Common myeloid progenitor, CD34-positive (primary cell): ENCODE measurements at regions not wholly inside any gene's neighbourhood (a gene's known extent, or its start where the extent isn't known, plus 50 kb on each side); places are given as distances from the start of the nearest gene placed in this dataset.

ENCODE experiments used
- CTCF ChIA-PET: fragments of 350-600 bp; sonication (Branson Sonifier 250); formaldehyde crosslinking; loops from one replicate; lab custom pipeline; 2021; ENCODE audit warnings: antibody characterized with exemption; lab: Charles Lee
- POLR2A ChIA-PET: fragments of 350-600 bp; sonication (Branson Sonifier 250); formaldehyde crosslinking; loops from one replicate; lab custom pipeline; 2021; ENCODE audit warnings: antibody characterized with exemption; lab: Charles Lee
- DNase-seq, 3 donors: peaks; one replicate each; pipeline versions ENCODE4 v3.0.0 to v3.0.0-alpha.2; 2013
- H3K27ac ChIP-seq, 2 experiments: 1 replicate in 1 of 2; 2 replicates in 1 of 2; pipeline ENCODE4 v1.7.0; 2013; ENCODE audit warnings: inconsistent platforms in 2 of 2, low read length in 2 of 2, mild to moderate bottlenecking in 2 of 2, low read depth in 1 of 2, moderate library complexity in 1 of 2; ENCODE audit not compliant: severe bottlenecking in 2 of 2, insufficient read depth in 1 of 2, poor library complexity in 1 of 2
- H3K27me3 ChIP-seq, 5 experiments: replicated peaks in 2 of 5; 1 replicate in 3 of 5; 2 replicates in 2 of 5; pipeline versions ENCODE4 v1.6.1 to v1.7.0; 2013; ENCODE audit warnings: low read length in 4 of 5, mild to moderate bottlenecking in 2 of 5, moderate library complexity in 2 of 5, inconsistent platforms in 1 of 5; ENCODE audit not compliant: insufficient read depth in 5 of 5, control insufficient read depth in 4 of 5
- H3K36me3 ChIP-seq, 4 experiments: 1 replicate in 2 of 4; 2 replicates in 2 of 4; pipeline versions ENCODE4 v1.6.1 to v1.7.0; 2013; ENCODE audit warnings: low read length in 3 of 4, control low read depth in 1 of 4, mild to moderate bottlenecking in 1 of 4; ENCODE audit not compliant: control insufficient read depth in 4 of 4, insufficient read depth in 4 of 4
- H3K4me1 ChIP-seq, 4 experiments: 1 replicate in 3 of 4; 2 replicates in 1 of 4; pipeline versions ENCODE4 v1.6.1 to v1.7.1; 2013; ENCODE audit warnings: low read length in 3 of 4, mild to moderate bottlenecking in 3 of 4, control low read depth in 1 of 4, inconsistent platforms in 1 of 4, moderate library complexity in 1 of 4; ENCODE audit not compliant: control insufficient read depth in 4 of 4, insufficient read depth in 4 of 4; ENCODE audit errors: control extremely low read depth in 1 of 4
- H3K4me3 ChIP-seq, 7 experiments: 1 replicate in 4 of 7; 2 replicates in 3 of 7; pipeline versions ENCODE4 v1.5.1 to v1.7.0; 2013; ENCODE audit warnings: mild to moderate bottlenecking in 7 of 7, low read length in 6 of 7, moderate library complexity in 6 of 7, inconsistent platforms in 2 of 7, low read depth in 2 of 7, control low read depth in 1 of 7; ENCODE audit not compliant: insufficient read depth in 4 of 7, control insufficient read depth in 1 of 7; ENCODE audit errors: extremely low read depth in 1 of 7
- H3K9me3 ChIP-seq, 5 experiments: 1 replicate in 4 of 5; 2 replicates in 1 of 5; pipeline versions ENCODE4 v1.6.1 to v1.7.1; 2013; ENCODE audit warnings: low read length in 4 of 5, mild to moderate bottlenecking in 2 of 5, inconsistent platforms in 1 of 5, low read depth in 1 of 5, moderate library complexity in 1 of 5; ENCODE audit not compliant: control insufficient read depth in 4 of 5, insufficient read depth in 2 of 5; ENCODE audit errors: control extremely low read depth in 1 of 5
- WGBS: methylation state at CpG from one replicate; pipeline ENCODE4 v1.1.5; 2013; ENCODE audit not compliant: insufficient coverage; 5-methylcytosine and 5-hydroxymethylcytosine counted together

DNA sequence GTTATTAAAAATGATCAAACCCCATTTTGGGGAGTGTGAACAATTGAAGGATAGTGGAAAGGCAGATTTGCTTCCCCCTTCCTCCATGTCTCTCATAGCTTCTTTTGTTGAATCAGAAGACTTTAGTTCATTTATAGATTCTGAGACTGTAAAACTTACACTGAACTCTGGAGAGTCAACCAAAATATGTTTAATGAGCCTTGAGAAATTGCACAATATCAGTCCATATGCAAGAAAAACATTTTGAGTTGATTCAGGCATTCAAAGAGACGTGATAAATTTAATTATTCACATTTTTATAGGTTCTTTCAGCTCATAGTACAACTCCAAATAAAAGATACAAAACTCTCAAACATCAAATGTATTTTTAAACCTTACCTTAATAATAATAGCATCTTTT is 354.4 kb upstream of the SPRED2 start:
- peaks cover 0 to 1% (median 0%) of the 10 kb centered on the region in 5 experiments for H3K9me3 ChIP-seq
- DNase-seq, result no peak
- H3K4me1 ChIP-seq, result no peaks in the 10 kb centered on the region
- no peak overlapping the region for H3K27ac ChIP-seq
- ChIA-PET POLR2A (no interaction called here), CTCF (no interaction called here)
- peaks cover 0 to 8% (median 0%) of the 10 kb centered on the region in 5 experiments for H3K27me3 ChIP-seq
- no CpG with 5 or more reads among the region's 1 CpG for WGBS
- H3K4me3 ChIP-seq, result no peak overlapping the region
- no peaks in the 10 kb centered on the region for H3K36me3 ChIP-seq

DNA sequence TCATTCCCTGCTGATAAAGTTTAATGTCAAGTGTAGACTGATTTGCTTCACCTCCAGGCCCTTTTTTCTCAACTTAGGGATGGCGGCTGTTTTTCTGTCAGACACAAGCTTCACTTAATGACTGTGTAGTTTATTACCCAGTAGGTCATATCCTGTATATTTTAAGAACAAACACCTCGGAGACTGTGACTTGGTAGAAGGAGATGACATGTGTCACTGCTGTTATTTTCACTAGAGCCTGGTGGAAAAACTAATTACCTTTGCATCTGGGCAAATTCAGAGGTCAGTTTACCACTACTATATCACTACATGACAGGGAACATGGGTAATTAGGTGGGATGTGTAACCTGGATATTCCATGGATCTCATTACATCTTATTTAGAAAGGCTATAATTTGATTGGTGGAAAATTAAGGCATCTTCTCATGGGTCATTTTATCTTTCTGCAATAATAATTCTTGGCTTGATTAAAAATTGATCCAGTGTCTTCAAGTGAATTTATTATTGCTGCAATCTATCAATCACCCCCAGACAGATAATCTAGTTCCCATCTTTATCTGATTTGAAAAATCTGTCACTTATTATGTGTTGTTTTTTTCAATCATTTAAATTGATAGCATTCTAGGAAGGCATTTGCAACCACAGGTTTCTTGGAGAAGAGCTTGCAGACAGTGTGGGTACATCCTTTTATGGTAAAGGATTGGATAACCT is 353.8 kb upstream of the SPRED2 start:
- ChIA-PET POLR2A (no interaction called here), CTCF (no interaction called here)
- Histone ChIP-seq H3K9me3 (peaks cover 0 to 1% (median 0%) of the 10 kb centered on the region in 5 experiments), H3K4me3 (no peak overlapping the region), H3K27ac (no peak overlapping the region), H3K27me3 (peaks cover 0 to 5% (median 0%) of the 10 kb centered on the region in 5 experiments), H3K36me3 (no peaks in the 10 kb centered on the region), H3K4me1 (no peaks in the 10 kb centered on the region)
- DNase-seq, result no peak
- no CpG with 5 or more reads among the region's 2 CpGs for WGBS

DNA sequence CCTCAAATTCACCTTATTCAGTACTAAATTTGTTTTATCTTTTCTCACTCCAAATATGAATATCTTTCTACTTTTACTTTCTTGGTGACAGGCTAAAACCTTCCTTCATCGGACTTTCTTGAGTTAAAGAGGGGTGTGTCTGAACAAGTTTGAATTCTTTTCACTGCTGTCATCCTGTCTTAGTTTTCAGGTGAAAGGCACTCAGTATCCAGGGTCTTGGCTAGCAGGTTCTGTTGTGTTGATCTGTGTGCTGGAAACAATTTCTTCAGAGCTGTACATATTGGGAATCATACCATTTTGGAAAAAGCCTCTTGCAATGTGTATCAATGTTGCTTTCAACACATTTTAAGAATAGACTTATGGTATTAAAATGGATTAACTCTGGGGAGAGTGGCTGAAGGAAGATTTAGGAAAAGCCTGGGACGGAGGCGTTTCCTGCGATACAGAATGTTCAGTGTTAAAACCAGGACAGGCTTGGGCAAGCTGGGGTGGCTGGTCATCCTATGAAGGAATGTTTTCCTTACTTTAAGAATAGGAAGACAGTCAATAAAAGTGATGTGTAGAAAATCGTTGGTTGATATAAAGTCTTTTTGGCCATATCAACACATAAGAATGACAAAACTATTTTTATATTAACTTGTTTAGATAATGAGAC is 350.7 kb upstream of the SPRED2 start:
- POLR2A ChIA-PET, result no interaction called here

DNA sequence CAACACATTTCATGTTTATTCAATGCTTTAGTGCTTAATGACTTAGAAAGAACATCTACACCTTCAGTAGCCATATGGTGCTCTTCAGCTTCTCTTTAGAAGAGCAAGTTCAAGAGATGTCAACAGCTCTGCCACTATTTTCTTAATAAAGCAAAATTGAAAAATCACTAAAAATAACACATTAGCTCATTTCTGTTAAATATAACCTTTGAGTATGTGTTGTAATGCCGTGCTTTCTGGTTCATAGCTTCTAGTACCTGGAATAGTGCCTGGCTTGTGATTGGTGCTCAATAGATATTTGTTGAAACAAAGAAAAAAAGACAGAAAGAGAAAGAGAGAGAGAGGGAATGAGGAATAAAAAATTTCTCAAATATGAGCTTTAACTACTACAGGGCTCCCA is 349.8 kb upstream of the SPRED2 start:
- no peak overlapping the region for H3K27ac ChIP-seq
- POLR2A ChIA-PET, result interaction anchor here (0.8 kb wide), 1 partner anchor 68 kb away, joined by 3 read pairs; no protein-coding TSS in a partner anchor

More for the DNA sequence above, 350.7 kb upstream of the SPRED2 start:
- CTCF ChIA-PET, result no interaction called here
- Histone ChIP-seq H3K27me3 (peaks cover 0 to 5% (median 0%) of the 10 kb centered on the region in 5 experiments), H3K9me3 (peaks cover 0 to 1% (median 0%) of the 10 kb centered on the region in 5 experiments), H3K4me3 (no peak overlapping the region), H3K4me1 (no peaks in the 10 kb centered on the region), H3K36me3 (no peaks in the 10 kb centered on the region), H3K27ac (no peak overlapping the region)
- no peak for DNase-seq
- WGBS, result 97% methylated on average over 4 of the region's 5 CpGs

DNA sequence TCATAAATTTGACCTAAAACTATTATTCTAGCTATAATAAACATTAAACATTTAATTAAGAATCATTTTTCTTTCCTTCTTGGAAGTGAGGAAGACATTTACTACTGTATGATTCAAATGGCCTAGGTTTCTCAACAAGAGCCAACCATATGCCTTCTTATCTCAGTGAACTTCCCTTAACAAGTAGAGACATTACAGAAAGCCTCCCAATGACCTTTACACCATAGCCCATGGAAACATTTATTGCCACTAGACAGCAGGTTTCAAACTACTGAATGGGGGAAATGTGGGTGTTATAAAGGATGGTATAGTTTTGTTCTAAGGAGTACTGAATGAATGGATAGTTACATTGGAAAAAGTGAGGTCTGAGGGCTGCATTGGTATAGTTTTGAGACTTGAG is 349.4 kb upstream of the SPRED2 start:
- H3K9me3 ChIP-seq, result no peaks in the 10 kb centered on the region
- ChIA-PET CTCF (interaction anchor here (2.2 kb wide), 1 partner anchor 9 kb away, joined by 4 read pairs; no protein-coding TSS in a partner anchor), POLR2A (interaction anchor here (0.8 kb wide), 1 partner anchor 67 kb away, joined by 3 read pairs; no protein-coding TSS in a partner anchor)

More for the DNA sequence above, 349.8 kb upstream of the SPRED2 start:
- H3K4me3 ChIP-seq, result no peak overlapping the region
- H3K36me3 ChIP-seq, result no peaks in the 10 kb centered on the region
- H3K27me3 ChIP-seq, result peaks cover 0 to 5% (median 0%) of the 10 kb centered on the region in 5 experiments
- no peak for DNase-seq
- WGBS, result no CpG with 5 or more reads among the region's 1 CpG
- H3K9me3 ChIP-seq, result no peaks in the 10 kb centered on the region
- no peaks in the 10 kb centered on the region for H3K4me1 ChIP-seq
- CTCF ChIA-PET, result interaction anchor here (2.2 kb wide), 1 partner anchor 9 kb away, joined by 4 read pairs; no protein-coding TSS in a partner anchor

DNA sequence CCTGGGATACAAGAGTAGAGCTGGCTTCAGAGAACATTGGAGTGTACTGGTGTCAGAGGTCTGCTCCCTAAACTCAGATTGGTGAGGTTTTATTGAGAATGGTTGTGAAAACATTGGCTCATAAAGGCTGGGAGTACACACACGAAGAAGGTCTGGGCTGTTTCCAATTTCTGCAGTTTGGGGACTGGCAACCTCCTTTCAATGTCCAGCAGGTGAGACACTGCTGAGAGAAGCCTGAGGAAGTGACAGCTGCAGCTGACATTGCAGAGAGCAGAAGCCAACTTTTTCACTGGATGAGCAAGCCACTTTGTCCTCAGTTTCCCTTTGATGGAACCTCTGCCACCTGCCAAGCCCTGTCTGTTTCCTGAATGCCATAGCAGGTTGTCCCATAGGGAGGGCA is 346.6 kb upstream of the SPRED2 start:
- POLR2A ChIA-PET, result no interaction called here
- H3K9me3 ChIP-seq, result no peaks in the 10 kb centered on the region
- no peak for DNase-seq
- 90% methylated on average over 1 of the region's 1 CpG for WGBS
- no peaks in the 10 kb centered on the region for H3K4me1 ChIP-seq
- no peaks in the 10 kb centered on the region for H3K36me3 ChIP-seq
- CTCF ChIA-PET, result interaction anchor here (1.4 kb wide), 1 partner anchor 16 kb away, joined by 3 read pairs; no protein-coding TSS in a partner anchor
- peaks cover 0 to 3% (median 0%) of the 10 kb centered on the region in 5 experiments for H3K27me3 ChIP-seq
- no peak overlapping the region for H3K27ac ChIP-seq
- H3K4me3 ChIP-seq, result no peak overlapping the region

More for the DNA sequence above, 349.4 kb upstream of the SPRED2 start:
- no peak overlapping the region for H3K4me3 ChIP-seq
- peaks cover 0 to 5% (median 0%) of the 10 kb centered on the region in 5 experiments for H3K27me3 ChIP-seq
- H3K27ac ChIP-seq, result no peak overlapping the region
- H3K36me3 ChIP-seq, result no peaks in the 10 kb centered on the region
- no peak for DNase-seq
- no peaks in the 10 kb centered on the region for H3K4me1 ChIP-seq

DNA sequence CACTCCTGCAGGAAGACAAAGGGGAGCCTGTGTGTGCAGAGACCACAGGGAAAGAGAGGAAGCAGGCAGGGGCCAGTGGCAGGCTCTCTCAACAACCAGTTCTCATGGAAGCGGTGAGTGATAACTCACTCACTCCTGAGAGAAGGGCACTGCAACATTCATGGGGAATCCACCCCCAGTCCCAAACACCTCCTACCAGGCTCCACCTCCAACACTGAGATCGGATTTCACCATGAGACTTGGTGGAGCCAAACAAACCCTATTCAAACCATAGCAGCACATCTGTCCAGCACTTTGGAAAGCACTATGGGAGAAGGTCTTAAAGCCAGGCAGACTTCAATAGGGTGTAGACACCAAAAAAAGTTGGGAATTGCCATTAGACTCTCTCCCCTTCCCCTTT is 345.7 kb upstream of the SPRED2 start:
- 100% methylated on average over 1 of the region's 2 CpGs for WGBS
- Histone ChIP-seq H3K4me3 (no peak overlapping the region), H3K27me3 (peaks cover 0 to 3% (median 0%) of the 10 kb centered on the region in 5 experiments), H3K27ac (no peak overlapping the region), H3K4me1 (no peaks in the 10 kb centered on the region), H3K9me3 (no peaks in the 10 kb centered on the region), H3K36me3 (no peaks in the 10 kb centered on the region)
- ChIA-PET POLR2A (no interaction called here), CTCF (no interaction called here)
- no peak for DNase-seq
